Activated CD4-positive, alpha-beta T cell treated with anti-CD3 and anti-CD28 coated beads, Interleukin-2, amount 50 U/mL, for 48 hours (primary cell): ENCODE measurements at regions not wholly inside any gene's neighbourhood (a gene's known extent, or its start where the extent isn't known, plus 50 kb on each side); places are given as distances from the start of the nearest gene placed in this dataset.

Experiments
- DNase-seq, 2 experiments: peaks; one replicate each; pipeline ENCODE4 v3.0.0-alpha.2; 2020

GRCh38 chrX:69362856-69363255, 141.3 kb upstream of the NALF2 start:
- DNase-seq = no peak

- DNase-seq = no peak
These were observed 141.8 kb upstream of the NALF2 start for GRCh38 chrX:69362354-69362753.

DNA sequence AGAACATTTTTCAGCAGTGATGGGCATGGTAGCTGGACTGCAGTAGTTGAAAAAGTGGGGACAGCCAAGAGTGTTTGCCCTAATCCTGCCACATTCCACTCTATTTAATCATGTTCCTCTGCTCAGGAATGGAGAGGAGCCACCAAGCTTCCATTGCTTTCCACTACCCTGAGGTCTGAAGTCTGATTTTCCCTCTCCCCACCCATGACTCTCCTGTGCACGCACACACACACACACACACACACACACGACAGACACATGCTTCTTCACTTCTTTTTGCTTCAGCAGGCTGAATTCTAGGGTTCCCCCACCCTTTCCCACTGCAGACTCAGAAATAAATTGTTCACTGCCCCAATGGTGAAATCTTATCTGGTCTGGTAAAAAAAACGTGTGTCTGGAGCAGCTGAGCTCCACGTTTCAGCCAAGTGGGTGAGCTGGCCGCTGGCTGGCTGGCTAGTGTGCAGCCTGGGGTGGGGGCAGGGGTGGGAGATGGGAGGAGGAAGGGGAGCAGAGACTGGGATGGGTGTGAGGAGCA, 142.7 kb upstream of the NALF2 start:
- no peak for DNase-seq

- no peak for DNase-seq
These were observed 146.8 kb upstream of the NALF2 start for GRCh38 chrX:69357317-69357716.

DNA sequence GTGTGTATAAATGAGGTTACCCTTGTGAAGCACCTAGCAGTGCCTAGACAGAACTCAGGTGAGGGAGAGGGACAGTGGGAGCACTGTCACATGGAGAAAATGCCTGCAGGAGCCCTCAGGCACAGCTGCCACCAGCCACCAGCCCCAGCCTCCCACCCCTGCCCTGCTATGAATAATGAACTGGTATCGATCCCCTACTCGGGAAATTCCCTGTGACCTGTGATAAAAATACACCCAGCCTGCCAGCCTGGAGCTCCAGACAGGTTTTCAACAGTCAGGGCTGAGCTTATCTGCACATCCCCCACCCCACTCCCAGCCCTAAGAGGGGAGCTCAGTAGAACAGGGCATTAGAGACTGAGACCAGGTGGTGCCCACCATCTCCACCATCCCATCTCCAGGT, 159.6 kb upstream of the PJA1 start:
- no peak for DNase-seq

GRCh38 chrX:69323786-69324720, 158.8 kb upstream of the PJA1 start:
- no peak for DNase-seq

DNA sequence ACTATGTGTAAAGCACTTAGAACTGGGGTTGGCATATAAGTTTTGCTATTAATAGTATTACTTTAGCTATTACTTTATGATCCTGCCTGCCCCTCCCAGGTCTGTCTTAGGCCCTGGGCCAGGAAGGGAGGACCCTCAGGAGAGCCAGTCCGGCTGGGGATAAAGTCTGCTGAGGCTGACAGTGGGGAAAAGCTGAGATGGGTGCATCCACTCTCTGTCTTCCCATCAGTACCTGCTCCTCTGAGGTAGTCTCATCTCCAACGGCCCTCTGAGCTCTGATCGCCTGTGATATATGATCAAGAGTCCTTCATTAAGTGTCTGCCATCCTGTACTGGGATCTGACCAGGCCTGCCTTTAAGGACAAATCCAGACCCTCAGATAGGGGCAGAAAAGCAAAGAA, 156.5 kb upstream of the PJA1 start:
- DNase-seq = no peak

- DNase-seq = no peak
These were observed 155.9 kb upstream of the PJA1 start for GRCh38 chrX:69321006-69321655.

DNA sequence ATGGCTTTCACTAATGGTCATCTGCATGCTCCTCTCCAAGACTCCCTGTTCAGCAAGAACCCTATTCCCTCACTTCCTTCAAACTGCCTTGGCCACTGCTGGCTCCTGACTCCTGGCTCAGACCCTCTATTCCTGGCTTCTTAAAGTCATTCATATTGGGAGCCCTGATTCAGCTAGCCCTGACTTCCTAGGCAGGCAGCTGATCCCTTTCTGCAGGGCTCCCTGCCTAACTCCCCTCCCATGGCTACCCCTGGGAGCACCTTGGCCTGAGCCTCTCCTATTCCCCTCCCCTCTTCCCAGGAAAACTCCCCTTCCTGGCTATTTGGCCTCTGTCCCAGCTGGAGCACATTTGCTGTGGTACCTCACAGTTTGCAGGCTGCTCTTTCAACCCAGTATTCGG, 154.9 kb upstream of the PJA1 start:
- DNase-seq = no peak

- no peak for DNase-seq
These were observed 154.1 kb upstream of the PJA1 start for GRCh38 chrX:69319376-69319775.

GRCh38 chrX:69318651-69319340, 153.5 kb upstream of the PJA1 start:
- DNase-seq = no peak

GRCh38 chrX:69317721-69318120, 152.5 kb upstream of the PJA1 start:
- no peak for DNase-seq

DNA sequence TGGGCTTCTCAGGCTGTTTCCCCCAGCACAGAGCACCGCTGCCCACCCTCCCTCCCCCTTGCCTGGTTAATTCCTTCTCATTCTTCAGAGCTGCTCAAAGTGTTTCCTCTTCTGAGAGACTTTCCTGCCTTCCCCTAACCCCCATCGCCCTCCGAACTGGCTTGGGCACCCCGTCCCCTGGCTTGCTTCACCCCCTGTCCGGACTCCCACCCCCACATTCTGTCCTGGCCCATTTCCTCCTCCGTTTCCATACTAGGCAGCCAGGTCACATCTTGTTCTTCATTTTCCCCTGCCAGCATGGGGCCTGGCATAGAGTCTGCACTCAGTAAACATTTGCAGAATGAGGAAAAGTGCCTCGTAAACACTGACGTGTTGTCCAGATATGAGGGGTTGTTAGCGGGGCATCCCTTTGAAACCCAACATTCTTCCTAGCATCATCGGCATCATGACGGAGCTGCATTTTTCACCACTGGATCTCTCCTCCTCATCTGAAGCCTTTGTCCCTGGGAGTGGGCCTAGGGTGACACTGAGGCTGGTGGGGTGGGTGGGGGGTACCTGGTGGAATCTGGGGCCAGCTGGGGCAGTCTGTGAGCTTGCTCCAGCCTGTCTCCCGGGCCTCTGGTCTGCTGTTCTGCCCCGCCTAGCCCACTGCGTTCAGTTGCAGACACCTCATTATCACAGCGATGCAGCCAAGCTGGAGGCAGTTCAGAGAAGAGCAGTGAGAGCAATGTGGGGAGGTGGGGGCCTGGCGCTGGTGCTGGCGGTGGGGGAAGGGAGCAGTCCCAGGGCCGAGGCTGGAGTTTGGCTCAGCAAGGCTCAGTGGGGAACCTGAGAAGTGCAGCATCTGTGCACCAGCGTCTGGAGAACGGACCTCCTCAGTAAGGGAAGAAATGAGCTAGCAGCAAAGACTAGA, 149.4 kb upstream of the PJA1 start:
- no peak for DNase-seq

DNA sequence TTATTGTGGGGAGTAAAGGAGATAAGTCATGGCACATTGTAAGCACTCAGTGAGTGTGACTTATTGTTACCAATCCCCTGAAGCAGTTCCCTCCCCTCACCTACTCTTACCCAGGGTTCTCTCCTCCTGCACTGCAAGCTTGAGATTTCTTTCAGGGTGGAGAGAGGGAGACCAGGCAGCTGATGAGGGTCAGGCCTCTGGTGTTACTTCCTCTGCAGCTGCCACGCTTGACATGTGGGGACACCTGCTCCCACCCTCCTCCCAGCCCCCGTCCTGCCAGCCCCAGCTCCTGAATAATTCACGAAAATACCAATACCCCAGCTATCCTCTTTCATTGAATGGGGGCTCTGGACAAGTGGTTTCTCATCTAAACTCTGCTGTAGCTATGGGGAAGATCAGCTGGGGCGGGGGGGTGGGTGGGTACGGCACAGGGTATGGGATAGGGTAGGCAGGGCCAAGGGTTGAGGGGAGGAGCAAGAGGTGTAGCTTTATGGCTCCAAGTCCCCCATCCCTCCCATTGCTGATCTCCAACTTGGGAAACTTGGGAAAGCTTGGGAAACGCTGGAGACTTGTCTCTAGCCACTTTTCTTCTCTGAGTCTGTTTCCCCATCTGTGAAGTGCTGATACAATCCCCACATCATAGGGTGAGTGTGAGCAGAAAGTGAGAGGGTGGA, 148.5 kb upstream of the PJA1 start:
- no peak for DNase-seq

DNA sequence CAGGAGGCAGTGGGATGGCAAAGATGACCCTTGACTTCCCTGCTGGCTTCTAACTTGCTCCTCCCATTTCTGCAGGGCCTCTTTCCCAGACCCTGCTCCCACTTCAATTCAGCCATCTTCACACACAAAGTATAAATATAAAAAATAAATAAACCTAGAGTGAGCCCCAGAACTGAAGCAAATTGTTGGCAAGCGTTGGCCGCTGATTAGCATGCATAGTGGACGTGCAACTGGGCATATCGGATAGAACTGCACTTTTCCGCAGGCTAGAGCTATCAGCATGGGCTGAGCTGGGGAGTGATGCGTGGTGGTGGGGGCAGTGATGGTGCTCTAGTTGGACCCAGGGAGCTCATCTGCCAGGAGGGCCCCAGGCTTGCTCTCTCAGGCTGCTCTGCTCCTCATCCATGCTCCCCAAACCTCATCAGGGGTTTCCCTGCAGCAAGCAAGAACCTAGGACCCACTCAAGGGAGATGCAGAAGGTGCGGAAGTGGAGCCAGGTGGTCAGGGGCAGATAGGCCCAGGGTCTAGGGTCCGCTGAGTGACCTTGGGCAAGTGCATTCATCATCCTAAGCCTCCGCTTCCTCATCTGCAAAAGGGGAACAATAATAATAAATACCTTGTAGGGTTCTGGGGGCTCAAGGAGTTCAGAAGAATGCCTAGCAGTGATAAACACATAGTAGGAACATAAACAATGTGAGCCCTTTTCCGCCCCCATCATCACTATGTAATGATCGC, 146.8 kb upstream of the PJA1 start:
- DNase-seq = no peak

DNA sequence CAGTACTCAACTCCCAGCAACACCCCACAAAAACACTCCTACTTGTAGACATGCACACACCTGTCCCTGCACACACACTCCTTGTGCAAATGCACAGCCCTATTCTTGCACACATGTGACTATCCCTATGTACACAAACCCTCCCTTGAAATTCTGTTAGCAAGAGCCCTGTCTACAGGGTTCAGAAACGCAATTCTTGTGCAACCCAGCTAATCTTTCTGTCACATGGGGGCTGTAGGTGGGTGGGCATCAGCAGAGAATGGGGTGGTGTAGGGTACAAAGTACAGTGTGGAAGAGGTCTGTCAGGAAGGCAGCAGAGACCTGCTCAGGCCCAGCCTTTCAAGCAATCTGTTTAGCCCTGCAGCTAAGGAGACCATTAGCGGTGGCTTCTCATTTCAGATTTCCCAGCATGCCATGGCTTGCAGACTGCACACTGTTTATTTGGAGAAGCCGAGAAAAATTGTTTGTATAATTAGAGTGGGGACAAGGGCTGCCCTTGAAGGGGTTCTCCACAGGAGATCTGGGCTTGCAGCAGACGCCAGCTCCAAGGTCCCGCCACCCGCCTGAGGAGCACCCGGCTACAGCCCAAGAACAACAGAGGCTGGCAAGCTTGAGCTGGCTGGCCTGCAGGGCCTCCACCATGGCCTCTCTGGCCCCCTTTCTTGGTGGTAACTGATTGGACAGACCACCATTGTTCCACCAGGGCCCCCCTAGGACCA, 144.0 kb upstream of the PJA1 start:
- DNase-seq = no peak

- no peak for DNase-seq
These were observed 142.5 kb upstream of the PJA1 start for GRCh38 chrX:69307756-69308155.

GRCh38 chrX:69307029-69307428, 141.8 kb upstream of the PJA1 start:
- no peak for DNase-seq

DNA sequence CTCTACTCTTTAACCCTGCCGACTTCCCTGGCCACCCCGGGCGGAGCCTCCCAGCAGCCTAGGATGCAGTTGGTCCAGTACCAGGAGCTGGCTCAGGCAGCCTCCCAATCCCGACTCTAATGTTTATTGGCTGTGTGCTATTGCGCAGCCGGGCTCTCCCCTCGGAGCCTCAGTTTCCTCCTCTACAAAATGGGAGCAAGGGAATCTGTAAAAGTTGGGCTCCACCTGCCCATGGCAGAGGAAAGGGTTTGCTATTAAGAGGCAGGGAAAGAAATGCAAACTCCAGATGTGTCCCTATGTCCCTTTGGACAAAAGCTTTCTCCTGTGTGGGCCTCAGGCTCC, 140.8 kb upstream of the PJA1 start:
- DNase-seq = no peak

DNA sequence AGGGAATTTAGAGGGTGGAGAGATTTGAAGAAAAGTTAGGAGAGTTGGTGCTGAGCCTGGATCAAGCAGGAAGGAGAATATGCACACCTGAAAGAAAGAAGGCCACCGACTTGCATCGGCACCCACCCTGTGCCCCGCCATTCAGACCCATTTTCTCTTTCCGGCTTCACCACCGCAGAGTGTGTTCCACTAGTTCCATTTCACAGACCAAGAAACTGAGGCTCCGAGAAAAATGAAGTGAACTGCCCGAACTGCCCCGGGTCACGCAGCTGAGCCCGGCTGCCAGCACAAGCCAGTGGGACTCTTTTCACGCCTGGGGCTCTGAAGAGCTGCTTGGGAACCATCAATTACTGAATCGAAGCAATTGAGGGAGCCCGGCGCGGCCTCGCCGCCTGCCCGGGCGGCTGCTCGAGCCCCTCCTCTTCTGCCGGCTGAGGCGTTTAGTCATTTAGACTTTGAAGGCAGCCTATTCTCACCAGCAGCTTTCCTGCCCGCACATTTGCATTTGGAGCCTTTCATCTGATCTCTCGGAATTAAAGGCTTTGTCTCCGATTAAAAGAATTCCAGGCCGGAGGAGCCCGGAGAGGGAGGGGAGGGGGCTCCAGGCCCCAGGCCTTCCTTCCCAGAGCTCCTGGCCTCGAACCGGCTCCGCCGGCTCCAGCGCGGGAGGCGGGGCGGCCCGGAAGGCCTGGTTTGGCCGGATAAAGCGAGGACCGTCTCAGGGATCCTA, 140.2 kb upstream of the PJA1 start:
- DNase-seq = no peak
